Keratinocyte (primary cell): ENCODE measurements at regions not wholly inside any gene's neighbourhood (a gene's known extent, or its start where the extent isn't known, plus 50 kb on each side); places are given as distances from the start of the nearest gene placed in this dataset.

Source experiments
- EZH2 ChIP-seq: IDR thresholded peaks from one replicate; pipeline ENCODE4 v1.6.1; 2012; ENCODE audit warnings: inconsistent platforms, mild to moderate bottlenecking, low read length, moderate library complexity
- TF ChIP-seq, protein P1 (sequence below), 3 experiments: IDR thresholded peaks in 1 of 3; conservative IDR thresholded peaks in 1 of 3; optimal IDR thresholded peaks in 1 of 3; 2 replicates in 2 of 3; 3 replicates in 1 of 3; pipeline versions ENCODE3 to v1.5.1; 2011; ENCODE audit warnings: low read length in 3 of 3, mild to moderate bottlenecking in 3 of 3, moderate library complexity in 2 of 3, control low read depth in 1 of 3, inconsistent platforms in 1 of 3; ENCODE audit not compliant: insufficient read depth in 2 of 3; ENCODE audit errors: extremely low read depth in 1 of 3

DNA sequence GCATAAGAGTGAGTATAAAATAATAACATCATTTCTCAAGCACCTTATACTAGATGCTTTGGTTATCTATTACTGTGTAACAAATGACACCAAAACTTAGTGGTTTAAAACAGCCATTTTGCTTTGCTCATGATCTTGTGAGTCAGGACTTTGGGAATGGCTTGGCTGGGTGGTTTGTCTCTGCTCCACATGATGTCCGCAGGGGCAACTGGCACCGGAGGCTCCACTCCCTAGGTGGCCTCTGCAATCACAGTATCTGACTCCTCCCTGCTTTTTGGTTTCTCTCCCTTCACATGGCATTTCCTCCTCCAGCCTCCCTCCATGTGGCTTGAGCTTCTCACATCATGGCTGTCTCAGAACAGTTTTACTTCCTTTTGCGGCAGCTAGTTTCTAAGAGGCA is 259.5 kb downstream of the GAS1 start:
- TF ChIP-seq, protein P1, sequence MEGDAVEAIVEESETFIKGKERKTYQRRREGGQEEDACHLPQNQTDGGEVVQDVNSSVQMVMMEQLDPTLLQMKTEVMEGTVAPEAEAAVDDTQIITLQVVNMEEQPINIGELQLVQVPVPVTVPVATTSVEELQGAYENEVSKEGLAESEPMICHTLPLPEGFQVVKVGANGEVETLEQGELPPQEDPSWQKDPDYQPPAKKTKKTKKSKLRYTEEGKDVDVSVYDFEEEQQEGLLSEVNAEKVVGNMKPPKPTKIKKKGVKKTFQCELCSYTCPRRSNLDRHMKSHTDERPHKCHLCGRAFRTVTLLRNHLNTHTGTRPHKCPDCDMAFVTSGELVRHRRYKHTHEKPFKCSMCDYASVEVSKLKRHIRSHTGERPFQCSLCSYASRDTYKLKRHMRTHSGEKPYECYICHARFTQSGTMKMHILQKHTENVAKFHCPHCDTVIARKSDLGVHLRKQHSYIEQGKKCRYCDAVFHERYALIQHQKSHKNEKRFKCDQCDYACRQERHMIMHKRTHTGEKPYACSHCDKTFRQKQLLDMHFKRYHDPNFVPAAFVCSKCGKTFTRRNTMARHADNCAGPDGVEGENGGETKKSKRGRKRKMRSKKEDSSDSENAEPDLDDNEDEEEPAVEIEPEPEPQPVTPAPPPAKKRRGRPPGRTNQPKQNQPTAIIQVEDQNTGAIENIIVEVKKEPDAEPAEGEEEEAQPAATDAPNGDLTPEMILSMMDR (optimal IDR thresholded peaks at IDR 0.05 in 1 of 3, IDR thresholded peaks at IDR 0.05 in 1 of 3, conservative IDR thresholded peaks at IDR 0.05 in 1 of 3; ENCODE audit: extremely low read depth in 1 of 3, insufficient read depth in 2 of 3, low read length in 3 of 3), result no peak
- no peak for TF ChIP-seq EZH2
